Prostate gland (tissue), 2 donors: ENCODE measurements at regions not wholly inside any gene's neighbourhood (a gene's known extent, or its start where the extent isn't known, plus 50 kb on each side); places are given as distances from the start of the nearest gene placed in this dataset.

ENCODE experiments used
- DNase-seq: peaks from one replicate; pipeline ENCODE4 v3.0.0-alpha.2; 2019; ENCODE audit warnings: low spot score
- H3K27ac ChIP-seq, 2 donors: fragments of 200-600 bp; sonication (generic); 2 replicates each; pipeline ENCODE4 v1.5.1; 2017 to 2019
- H3K27me3 ChIP-seq: fragments of 200-600 bp; sonication (generic); replicated peaks from 2 replicates; pipeline ENCODE4 v1.5.1; 2019; ENCODE audit not compliant: insufficient read depth
- H3K36me3 ChIP-seq, 2 donors: fragments of 200-600 bp; sonication (generic); 1 replicate in 1 of 2; 2 replicates in 1 of 2; pipeline versions ENCODE4 v1.5.1 to v1.8.1; 2017 to 2019
- H3K4me1 ChIP-seq: fragments of 200-600 bp; sonication (generic); replicated peaks from 2 replicates; pipeline ENCODE4 v1.5.1; 2019
- H3K4me3 ChIP-seq, 2 donors: fragments of 200-600 bp; sonication (generic); 2 replicates each; pipeline ENCODE4 v1.5.1; 2017 to 2019
- H3K9me3 ChIP-seq: fragments of 200-600 bp; sonication (generic); 2 replicates; pipeline ENCODE4 v1.5.1; 2017
- CTCF ChIP-seq, 4 experiments: fragments of 200-600 bp in 2 of 4; fragments of 450-650 bp in 2 of 4; sonication (generic) in 2 of 4; IDR thresholded peaks; 1 replicate in 3 of 4; 2 replicates in 1 of 4; pipeline ENCODE4 v1.5.1; 2016 to 2019; ENCODE audit warnings: antibody characterized with exemption in 4 of 4, mild to moderate bottlenecking in 2 of 4, moderate library complexity in 2 of 4
- POLR2A ChIP-seq: fragments of 450-650 bp; IDR thresholded peaks from one replicate; pipeline ENCODE4 v1.6.1; 2016; ENCODE audit warnings: antibody characterized with exemption, mild to moderate bottlenecking
- POLR2AphosphoS5 ChIP-seq: sonication (generic); formaldehyde crosslinking; IDR thresholded peaks from one replicate; pipeline ENCODE4 v1.6.1; 2017; ENCODE audit warnings: antibody characterized with exemption
- WGBS: methylation state at CpG from one replicate; pipeline ENCODE4 v1.1.5; 2018; 5-methylcytosine and 5-hydroxymethylcytosine counted together
- intact Hi-C: fragments of 100-400 bp; cut with DNase I; formaldehyde crosslinking; loops from one replicate; pipeline ENCODE4 v1.14.2; 2022

- intact Hi-C loops: no loop called here
- no peaks in the 10 kb centered on the region for H3K4me1 ChIP-seq
- WGBS: 93% methylated on average over 56 of the region's 68 CpGs
- no peak overlapping the region for H3K27ac ChIP-seq
- H3K36me3 ChIP-seq: no peaks in the 10 kb centered on the region
- no peaks in the 10 kb centered on the region for H3K9me3 ChIP-seq
- TF ChIP-seq POLR2A: no peak
- TF ChIP-seq POLR2AphosphoS5: no peak
- TF ChIP-seq CTCF (IDR thresholded peaks at IDR 0.05): no peak
- H3K4me3 ChIP-seq: no peak overlapping the region
- H3K27me3 ChIP-seq: no peaks in the 10 kb centered on the region
- DNase-seq: no peak
Measured at GRCh38 chr2:120988051-120988699, 252.5 kb downstream of the GLI2 start.

- TF ChIP-seq CTCF (IDR thresholded peaks at IDR 0.05) (no peak), POLR2AphosphoS5 (no peak), POLR2A (no peak)
- H3K4me1 ChIP-seq: no peaks in the 10 kb centered on the region
- no peaks in the 10 kb centered on the region for H3K36me3 ChIP-seq
- no peak overlapping the region for H3K4me3 ChIP-seq
- H3K27ac ChIP-seq: no peak overlapping the region
- intact Hi-C loops: no loop called here
- H3K9me3 ChIP-seq: no peaks in the 10 kb centered on the region
- WGBS: 97% methylated on average over 73 of the region's 74 CpGs
- no peak for DNase-seq
- no peaks in the 10 kb centered on the region for H3K27me3 ChIP-seq
Measured at GRCh38 chr2:120988700-120989511, 253.2 kb downstream of the GLI2 start.

- Histone ChIP-seq H3K9me3 (no peaks in the 10 kb centered on the region), H3K27me3 (no peaks in the 10 kb centered on the region), H3K4me1 (no peaks in the 10 kb centered on the region), H3K27ac (no peak overlapping the region), H3K36me3 (no peaks in the 10 kb centered on the region), H3K4me3 (no peak overlapping the region)
- no peak for DNase-seq
- intact Hi-C loops: no loop called here
- WGBS: 91% methylated on average over 25 of the region's 26 CpGs
- no peak for TF ChIP-seq POLR2AphosphoS5
- TF ChIP-seq CTCF (IDR thresholded peaks at IDR 0.05): no peak
- no peak for TF ChIP-seq POLR2A
Measured at GRCh38 chr2:120989512-120990441, 254.1 kb downstream of the GLI2 start.

GRCh38 chr2:120990451-120990871, 254.8 kb downstream of the GLI2 start:
- WGBS: over 99% methylated on average over 15 of the region's 15 CpGs
- intact Hi-C loops: no loop called here
- Histone ChIP-seq H3K36me3 (no peaks in the 10 kb centered on the region), H3K4me3 (no peak overlapping the region), H3K27me3 (no peaks in the 10 kb centered on the region), H3K4me1 (no peaks in the 10 kb centered on the region), H3K27ac (no peak overlapping the region), H3K9me3 (no peaks in the 10 kb centered on the region)
- no peak for DNase-seq
- TF ChIP-seq CTCF (IDR thresholded peaks at IDR 0.05) (no peak), POLR2A (no peak), POLR2AphosphoS5 (no peak)
